ENCODE measurements at regions not wholly inside any gene's neighbourhood (a gene's known extent, or its start where the extent isn't known, plus 50 kb on each side); places are given as distances from the start of the nearest gene placed in this dataset.

DNA sequence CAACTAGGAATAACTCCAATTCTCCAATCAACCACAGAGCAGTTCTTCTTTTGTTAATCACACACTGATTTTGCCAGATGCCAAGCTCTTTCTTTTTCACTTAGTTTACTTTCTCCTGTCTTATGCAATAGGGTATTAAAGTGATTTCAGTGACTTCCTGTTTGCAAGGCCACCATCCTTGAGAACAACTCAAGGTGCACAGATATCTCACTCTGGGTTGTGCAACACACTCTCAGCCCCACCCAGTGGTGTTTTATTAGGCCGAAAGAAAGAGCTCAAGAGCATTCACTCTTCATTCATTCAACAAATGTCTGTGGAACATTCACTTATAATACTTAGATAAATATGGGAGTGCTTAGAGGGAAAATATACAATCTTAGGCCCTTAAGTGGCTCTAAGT lies 352.5 kb downstream of the ZNF326 start:
- CTCF ChIA-PET: no interaction called here

More for the DNA sequence above, 352.5 kb downstream of the ZNF326 start:
- Histone ChIP-seq H2AFZ (ENCODE audit: low read depth, low read length, poor library complexity, severe bottlenecking) (no peak overlapping the region), H3K4me3 (replicated peaks in 1 of 2; ENCODE audit: low read depth in 1 of 2, low read length in 2 of 2) (no peak overlapping the region), H3K4me2 (ENCODE audit: low read length) (no peak overlapping the region), H3K27ac (ENCODE audit: low read depth, low read length) (no peak overlapping the region), H4K20me1 (ENCODE audit: insufficient read depth) (no peaks in the 10 kb centered on the region), H3K79me2 (ENCODE audit: insufficient read depth, low read length) (no peaks in the 10 kb centered on the region), H3K9me3 (ENCODE audit: control insufficient read depth in 1 of 2, insufficient read depth in 1 of 2, low read depth in 1 of 2, low read length in 2 of 2) (no peaks in the 10 kb centered on the region; a peak in 1 of 4 replicates), H3K4me1 (ENCODE audit: control insufficient read depth in 1 of 2, insufficient read depth in 2 of 2, low read length in 2 of 2) (no peaks in the 10 kb centered on the region), H3K9me2 (ENCODE audit: insufficient read depth) (no peaks in the 10 kb centered on the region), H3K27me3 (ENCODE audit: insufficient read depth, low read length) (no peaks in the 10 kb centered on the region), H3K36me3 (ENCODE audit: control insufficient read depth in 1 of 2, insufficient read depth in 2 of 2, low read length in 2 of 2) (no peaks in the 10 kb centered on the region), H3K9ac (ENCODE audit: low read length) (no peak overlapping the region)
- ATAC-seq (no peak), DNase-seq (ENCODE audit: low read depth, low spot score) (no peak)
- intact Hi-C loops (cut with micrococcal nuclease): no loop called here
- TF ChIP-seq ZFX (IDR thresholded peaks at IDR 0.05) (no peak), ZNF274 (IDR thresholded peaks at IDR 0.05; ENCODE audit: low read depth, low read length) (no peak), POLR2A (IDR thresholded peaks at IDR 0.05; ENCODE audit: borderline replicate concordance, extremely low read depth, insufficient read depth, insufficient read length) (no peak), EGR1 (IDR thresholded peaks at IDR 0.05; ENCODE audit: low read depth) (no peak), EZH2 (IDR thresholded peaks at IDR 0.05) (no peak), CBX3 (IDR thresholded peaks at IDR 0.05; ENCODE audit: low read depth) (no peak), RAD21 (IDR thresholded peaks at IDR 0.05; ENCODE audit: low read depth) (no peak), SP1 (IDR thresholded peaks at IDR 0.05; ENCODE audit: low read depth) (no peak), TCF7L2 (IDR thresholded peaks at IDR 0.05; ENCODE audit: borderline replicate concordance, extremely low read depth, insufficient read depth, insufficient read length) (no peak), EZH2phosphoT487 (IDR thresholded peaks at IDR 0.05; ENCODE audit: borderline replicate concordance) (no peak), FOSL1 (IDR thresholded peaks at IDR 0.05; ENCODE audit: low read depth) (no peak)
- TF ChIP-seq, protein P1, sequence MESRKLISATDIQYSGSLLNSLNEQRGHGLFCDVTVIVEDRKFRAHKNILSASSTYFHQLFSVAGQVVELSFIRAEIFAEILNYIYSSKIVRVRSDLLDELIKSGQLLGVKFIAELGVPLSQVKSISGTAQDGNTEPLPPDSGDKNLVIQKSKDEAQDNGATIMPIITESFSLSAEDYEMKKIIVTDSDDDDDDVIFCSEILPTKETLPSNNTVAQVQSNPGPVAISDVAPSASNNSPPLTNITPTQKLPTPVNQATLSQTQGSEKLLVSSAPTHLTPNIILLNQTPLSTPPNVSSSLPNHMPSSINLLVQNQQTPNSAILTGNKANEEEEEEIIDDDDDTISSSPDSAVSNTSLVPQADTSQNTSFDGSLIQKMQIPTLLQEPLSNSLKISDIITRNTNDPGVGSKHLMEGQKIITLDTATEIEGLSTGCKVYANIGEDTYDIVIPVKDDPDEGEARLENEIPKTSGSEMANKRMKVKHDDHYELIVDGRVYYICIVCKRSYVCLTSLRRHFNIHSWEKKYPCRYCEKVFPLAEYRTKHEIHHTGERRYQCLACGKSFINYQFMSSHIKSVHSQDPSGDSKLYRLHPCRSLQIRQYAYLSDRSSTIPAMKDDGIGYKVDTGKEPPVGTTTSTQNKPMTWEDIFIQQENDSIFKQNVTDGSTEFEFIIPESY (IDR thresholded peaks at IDR 0.05; ENCODE audit: extremely low read depth, insufficient replicate concordance, low read length): no peak
- TF ChIP-seq, protein P2, sequence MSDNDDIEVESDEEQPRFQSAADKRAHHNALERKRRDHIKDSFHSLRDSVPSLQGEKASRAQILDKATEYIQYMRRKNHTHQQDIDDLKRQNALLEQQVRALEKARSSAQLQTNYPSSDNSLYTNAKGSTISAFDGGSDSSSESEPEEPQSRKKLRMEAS (IDR thresholded peaks at IDR 0.05): no peak
- TF ChIP-seq, protein P3, sequence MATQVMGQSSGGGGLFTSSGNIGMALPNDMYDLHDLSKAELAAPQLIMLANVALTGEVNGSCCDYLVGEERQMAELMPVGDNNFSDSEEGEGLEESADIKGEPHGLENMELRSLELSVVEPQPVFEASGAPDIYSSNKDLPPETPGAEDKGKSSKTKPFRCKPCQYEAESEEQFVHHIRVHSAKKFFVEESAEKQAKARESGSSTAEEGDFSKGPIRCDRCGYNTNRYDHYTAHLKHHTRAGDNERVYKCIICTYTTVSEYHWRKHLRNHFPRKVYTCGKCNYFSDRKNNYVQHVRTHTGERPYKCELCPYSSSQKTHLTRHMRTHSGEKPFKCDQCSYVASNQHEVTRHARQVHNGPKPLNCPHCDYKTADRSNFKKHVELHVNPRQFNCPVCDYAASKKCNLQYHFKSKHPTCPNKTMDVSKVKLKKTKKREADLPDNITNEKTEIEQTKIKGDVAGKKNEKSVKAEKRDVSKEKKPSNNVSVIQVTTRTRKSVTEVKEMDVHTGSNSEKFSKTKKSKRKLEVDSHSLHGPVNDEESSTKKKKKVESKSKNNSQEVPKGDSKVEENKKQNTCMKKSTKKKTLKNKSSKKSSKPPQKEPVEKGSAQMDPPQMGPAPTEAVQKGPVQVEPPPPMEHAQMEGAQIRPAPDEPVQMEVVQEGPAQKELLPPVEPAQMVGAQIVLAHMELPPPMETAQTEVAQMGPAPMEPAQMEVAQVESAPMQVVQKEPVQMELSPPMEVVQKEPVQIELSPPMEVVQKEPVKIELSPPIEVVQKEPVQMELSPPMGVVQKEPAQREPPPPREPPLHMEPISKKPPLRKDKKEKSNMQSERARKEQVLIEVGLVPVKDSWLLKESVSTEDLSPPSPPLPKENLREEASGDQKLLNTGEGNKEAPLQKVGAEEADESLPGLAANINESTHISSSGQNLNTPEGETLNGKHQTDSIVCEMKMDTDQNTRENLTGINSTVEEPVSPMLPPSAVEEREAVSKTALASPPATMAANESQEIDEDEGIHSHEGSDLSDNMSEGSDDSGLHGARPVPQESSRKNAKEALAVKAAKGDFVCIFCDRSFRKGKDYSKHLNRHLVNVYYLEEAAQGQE (IDR thresholded peaks at IDR 0.05; ENCODE audit: low read depth): no peak
- POLR2A ChIA-PET: no interaction called here
- no TSS peak for BruUV-seq (replicated peaks)
- RAD21 ChIA-PET (ENCODE audit: low non-redundant PET in 1 of 2, low total read pairs in 2 of 2, uncharacterized antibody in 2 of 2, unreplicated experiment in 2 of 2): no interaction called here
